Activated naive CD4-positive, alpha-beta T cell treated with anti-CD3 and anti-CD28 coated beads, Interleukin-2, amount 50 U/mL, for 72 hours (primary cell): ENCODE measurements at regions not wholly inside any gene's neighbourhood (a gene's known extent, or its start where the extent isn't known, plus 50 kb on each side); places are given as distances from the start of the nearest gene placed in this dataset.
A peak's percentile ranks its signal among the peaks of the same experiment; 100 is the strongest.
"Not testable (repeated sequence)": the region's sequence is repeated elsewhere in the genome, so short reads cannot be mapped to it uniquely, and the experiment has no call there.

Experiments used
- ATAC-seq, 2 donors: fragments of 150-1000 bp; cut with Tn5 transposase; 2 replicates each; pipeline ENCODE4 v1.10.0; 2021; ENCODE audit warnings: mild to moderate bottlenecking in 2 of 2, moderate library complexity in 2 of 2
- DNase-seq, 2 donors: peaks; one replicate each; pipeline ENCODE4 v3.0.0; 2021 to 2022; ENCODE audit warnings: low spot score in 2 of 2
- H3K27ac Mint-ChIP-seq, 2 donors: one replicate each; pipeline ENCODE4 v1.8.0; 2022; ENCODE audit warnings: mild to moderate bottlenecking in 2 of 2, mixed read lengths in 2 of 2
- H3K36me3 Mint-ChIP-seq, 2 donors: one replicate each; pipeline ENCODE4 v1.8.0; 2022; ENCODE audit warnings: mixed read lengths in 2 of 2
- H3K9me3 Mint-ChIP-seq, 2 donors: one replicate each; pipeline ENCODE4 v1.8.0; 2022; ENCODE audit warnings: mixed read lengths in 2 of 2

GRCh38 chr7:353746-354325 is 63.9 kb downstream of the FOXL3 start:
- no peak for DNase-seq
- ATAC-seq: no peak
- no peak overlapping the region for H3K27ac Mint-ChIP-seq
- no peaks in the 10 kb centered on the region for H3K9me3 Mint-ChIP-seq
- peaks cover under 1 to 13% of the 10 kb centered on the region in 2 donors for H3K36me3 Mint-ChIP-seq

GRCh38 chr7:354597-355470 is 64.9 kb downstream of the FOXL3 start:
- Mint-ChIP-seq H3K36me3 (peaks cover 4 to 16% of the 10 kb centered on the region in 2 donors), H3K9me3 (no peaks in the 10 kb centered on the region), H3K27ac (no peak overlapping the region)
- ATAC-seq: no peak
- no peak for DNase-seq

- H3K9me3 Mint-ChIP-seq: no peaks in the 10 kb centered on the region
- DNase-seq (no peak), ATAC-seq (no peak)
- peaks cover 4 to 16% of the 10 kb centered on the region in 2 donors for H3K36me3 Mint-ChIP-seq
- H3K27ac Mint-ChIP-seq: no peak overlapping the region
Observed at GRCh38 chr7:355568-355967, 65.6 kb downstream of the FOXL3 start.

GRCh38 chr7:356087-356486 is 66.1 kb downstream of the FOXL3 start:
- H3K27ac Mint-ChIP-seq: no peak overlapping the region
- H3K36me3 Mint-ChIP-seq: peaks cover 4 to 16% of the 10 kb centered on the region in 2 donors
- no peak for ATAC-seq
- no peaks in the 10 kb centered on the region for H3K9me3 Mint-ChIP-seq
- DNase-seq: no peak

DNA sequence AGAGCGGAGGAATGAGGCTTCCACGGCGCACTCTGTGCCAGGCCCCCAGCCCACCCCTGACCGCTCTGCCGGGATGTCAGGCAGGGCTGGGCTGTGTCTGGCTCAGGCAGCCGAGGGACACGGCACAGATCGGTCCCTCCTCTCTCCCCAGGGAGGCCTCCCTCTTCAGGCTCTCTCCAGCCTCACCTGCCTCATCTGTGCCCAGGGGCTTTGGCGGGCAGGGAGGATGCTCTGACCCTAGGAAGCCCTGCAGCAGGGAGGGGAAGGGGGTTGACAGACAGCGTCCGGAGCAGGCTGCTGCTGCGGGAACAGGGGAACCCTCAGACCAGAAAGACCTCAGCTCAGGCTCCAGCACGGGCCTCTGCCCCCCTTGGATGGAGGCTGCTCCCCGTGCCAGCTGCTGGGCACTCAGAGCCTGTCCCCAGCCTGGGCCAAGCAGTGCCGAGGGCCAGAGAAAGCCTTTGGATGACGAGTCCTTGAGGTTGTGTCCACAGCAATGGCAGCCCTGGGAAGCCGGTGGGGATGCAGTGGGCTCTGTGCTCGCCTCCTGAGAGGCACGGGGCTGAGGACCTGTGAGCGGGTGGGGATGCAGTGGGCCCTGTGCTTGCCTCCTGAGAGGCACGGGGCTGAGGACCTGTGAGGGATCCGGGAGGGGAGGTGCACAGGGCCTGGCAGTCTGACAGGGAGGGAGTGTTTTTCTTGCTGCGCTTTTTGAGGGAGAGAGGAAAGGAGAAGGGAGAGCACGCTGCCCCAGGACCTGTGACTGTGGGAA is 66.9 kb downstream of the FOXL3 start:
- H3K9me3 Mint-ChIP-seq: peaks cover 0 to 2% of the 10 kb centered on the region in 2 donors
- peaks cover 5 to 17% of the 10 kb centered on the region in 2 donors for H3K36me3 Mint-ChIP-seq
- DNase-seq: no peak
- no peak overlapping the region for H3K27ac Mint-ChIP-seq
- no peak for ATAC-seq

- no peak for ATAC-seq
- Mint-ChIP-seq H3K27ac (no peak overlapping the region), H3K36me3 (peaks cover 13 to 22% of the 10 kb centered on the region in 2 donors), H3K9me3 (peaks cover 0 to 4% of the 10 kb centered on the region in 2 donors)
- no peak for DNase-seq
Observed at GRCh38 chr7:357531-358209, 67.7 kb downstream of the FOXL3 start.

DNA sequence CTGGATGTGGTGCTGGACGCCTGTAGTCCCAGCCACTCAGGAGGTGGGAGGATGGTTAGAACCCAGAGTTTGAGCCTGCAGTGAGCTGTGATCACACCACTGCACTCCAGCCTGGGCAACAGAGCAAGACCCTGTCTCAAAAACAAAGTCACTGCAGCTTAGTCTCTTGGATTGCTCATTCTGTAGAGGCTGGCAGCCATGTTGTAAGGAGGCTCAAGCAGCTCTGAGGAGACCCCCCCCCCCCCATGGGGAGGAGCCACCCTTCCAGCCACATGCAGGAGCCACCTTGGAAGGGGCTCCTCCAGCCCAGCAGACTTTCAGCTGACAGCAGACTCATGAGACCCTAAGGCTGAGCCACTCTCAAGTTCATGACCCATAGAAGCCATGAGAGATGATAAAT is 68.4 kb downstream of the FOXL3 start:
- ATAC-seq (no peak), DNase-seq (no peak)
- peaks cover 0 to 4% of the 10 kb centered on the region in 2 donors for H3K9me3 Mint-ChIP-seq
- H3K27ac Mint-ChIP-seq: no peak overlapping the region
- peaks cover 14 to 22% of the 10 kb centered on the region in 2 donors for H3K36me3 Mint-ChIP-seq

DNA sequence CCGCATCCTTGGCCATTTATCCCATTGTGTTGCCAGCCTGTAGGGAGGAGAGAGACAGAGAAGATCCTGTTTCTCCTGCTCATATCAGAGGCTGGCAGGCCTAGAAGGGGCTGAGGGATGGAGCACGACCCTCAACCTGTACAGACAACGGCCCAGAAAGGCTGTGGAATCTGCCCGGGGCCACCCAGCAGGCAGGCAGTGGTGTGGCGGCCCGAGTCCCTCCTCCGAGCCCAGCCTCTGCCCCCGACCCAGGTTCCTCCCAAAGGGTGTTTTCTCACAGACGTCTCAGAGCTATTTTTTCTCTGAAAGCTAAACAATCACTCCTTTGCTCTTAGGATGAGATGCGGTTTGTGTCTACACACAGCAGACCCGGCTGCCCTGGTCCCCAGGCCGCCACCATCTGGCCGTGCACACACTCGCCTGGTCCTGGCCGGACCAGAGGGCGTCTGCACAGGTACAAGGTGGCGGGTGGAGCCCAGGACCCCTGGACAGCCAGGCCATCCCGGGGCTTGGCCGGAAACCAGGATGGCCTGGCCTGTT is 69.3 kb downstream of the FOXL3 start:
- no peak for DNase-seq
- peaks cover 14 to 22% of the 10 kb centered on the region in 2 donors for H3K36me3 Mint-ChIP-seq
- no peak for ATAC-seq
- H3K27ac Mint-ChIP-seq: no peak overlapping the region
- H3K9me3 Mint-ChIP-seq: peaks cover 0 to 4% of the 10 kb centered on the region in 2 donors

DNA sequence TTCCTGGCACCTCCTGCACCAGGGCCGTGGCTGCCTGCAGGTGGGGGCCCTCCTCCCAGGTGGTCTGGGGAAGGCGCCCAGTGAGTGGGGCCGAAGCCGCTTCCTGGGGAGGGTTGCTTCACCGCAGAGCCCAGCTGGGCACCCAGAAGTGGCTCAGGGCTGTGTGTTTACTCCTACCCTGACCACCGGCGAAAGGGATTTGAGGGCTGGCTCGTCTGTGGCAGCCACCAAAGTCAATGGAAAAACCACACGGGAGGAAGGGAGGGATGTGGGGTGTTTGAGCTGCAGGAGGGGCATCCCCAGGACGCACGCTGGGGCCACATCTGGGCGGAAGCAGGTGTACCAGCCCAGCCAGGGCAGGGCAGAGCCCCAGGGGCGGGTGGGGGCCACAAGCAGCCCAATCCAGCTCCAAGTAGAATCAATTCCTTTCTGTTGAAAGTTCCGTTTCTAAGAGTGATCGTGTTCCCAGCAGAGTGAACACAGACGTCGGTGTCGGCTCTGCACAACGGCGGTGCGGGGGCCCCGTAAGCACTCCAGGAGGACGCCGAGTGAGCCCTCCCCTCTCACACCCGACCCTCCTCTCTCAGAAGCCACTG is 69.9 kb downstream of the FOXL3 start:
- H3K9me3 Mint-ChIP-seq: peaks cover 0 to 4% of the 10 kb centered on the region in 2 donors
- DNase-seq (peak in 1 of 2 donors; percentile 70), ATAC-seq (peak; percentile 44 to 77)
- peaks cover 14 to 22% of the 10 kb centered on the region in 2 donors for H3K36me3 Mint-ChIP-seq
- peak overlapping the region; percentile 47 to 72 for H3K27ac Mint-ChIP-seq

DNA sequence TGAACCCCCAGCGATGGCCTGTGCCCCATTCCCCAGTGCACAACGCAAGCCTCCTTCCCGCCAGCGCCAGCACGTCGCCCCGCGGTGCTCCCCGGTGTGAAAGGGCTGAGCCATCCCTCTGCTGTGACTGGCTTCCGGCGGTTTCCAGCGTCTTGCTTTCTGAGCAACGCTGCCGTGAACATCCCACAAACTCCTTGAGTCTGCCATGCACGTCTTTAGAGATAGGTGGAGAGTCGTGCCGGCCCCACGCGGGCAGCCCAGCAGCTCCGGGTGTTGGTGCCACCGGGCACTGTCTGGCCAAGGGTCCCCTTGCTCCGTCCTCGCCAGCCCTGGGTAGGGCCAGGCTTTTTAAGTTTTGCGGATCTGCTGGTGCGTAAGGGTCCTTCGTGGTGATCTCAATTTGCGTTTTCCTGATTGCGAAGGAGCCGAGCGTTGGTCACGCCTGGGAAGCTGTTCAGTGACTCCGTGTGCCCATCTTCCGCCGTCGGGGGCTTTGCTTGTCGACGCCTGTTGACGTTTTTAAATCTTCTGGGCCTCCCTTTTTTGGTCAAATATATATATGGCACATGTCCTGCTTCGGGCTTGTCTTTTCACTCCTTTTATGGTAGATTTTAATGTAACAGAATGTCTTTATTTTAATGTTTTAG is 70.6 kb downstream of the FOXL3 start:
- H3K9me3 Mint-ChIP-seq: peaks cover 0 to 4% of the 10 kb centered on the region in 2 donors
- peak in 1 of 2 donors; percentile 42 for DNase-seq
- peak; percentile 68 to 74 for ATAC-seq
- peaks cover 14 to 22% of the 10 kb centered on the region in 2 donors for H3K36me3 Mint-ChIP-seq
- peak overlapping the region; percentile 47 to 72 for H3K27ac Mint-ChIP-seq

- H3K9me3 Mint-ChIP-seq, ATAC-seq, H3K27ac Mint-ChIP-seq, DNase-seq: not testable (repeated sequence)
- H3K36me3 Mint-ChIP-seq: peaks cover 14 to 22% of the 10 kb centered on the region in 2 donors
Observed at GRCh38 chr7:361182-361581, 71.2 kb downstream of the FOXL3 start.

GRCh38 chr7:361680-362401 is 71.9 kb downstream of the FOXL3 start:
- H3K27ac Mint-ChIP-seq: peak overlapping the region; percentile 85 to 88
- peaks cover 14 to 22% of the 10 kb centered on the region in 2 donors for H3K36me3 Mint-ChIP-seq
- H3K9me3 Mint-ChIP-seq: peaks cover 0 to 4% of the 10 kb centered on the region in 2 donors
- no peak for ATAC-seq
- no peak for DNase-seq

DNA sequence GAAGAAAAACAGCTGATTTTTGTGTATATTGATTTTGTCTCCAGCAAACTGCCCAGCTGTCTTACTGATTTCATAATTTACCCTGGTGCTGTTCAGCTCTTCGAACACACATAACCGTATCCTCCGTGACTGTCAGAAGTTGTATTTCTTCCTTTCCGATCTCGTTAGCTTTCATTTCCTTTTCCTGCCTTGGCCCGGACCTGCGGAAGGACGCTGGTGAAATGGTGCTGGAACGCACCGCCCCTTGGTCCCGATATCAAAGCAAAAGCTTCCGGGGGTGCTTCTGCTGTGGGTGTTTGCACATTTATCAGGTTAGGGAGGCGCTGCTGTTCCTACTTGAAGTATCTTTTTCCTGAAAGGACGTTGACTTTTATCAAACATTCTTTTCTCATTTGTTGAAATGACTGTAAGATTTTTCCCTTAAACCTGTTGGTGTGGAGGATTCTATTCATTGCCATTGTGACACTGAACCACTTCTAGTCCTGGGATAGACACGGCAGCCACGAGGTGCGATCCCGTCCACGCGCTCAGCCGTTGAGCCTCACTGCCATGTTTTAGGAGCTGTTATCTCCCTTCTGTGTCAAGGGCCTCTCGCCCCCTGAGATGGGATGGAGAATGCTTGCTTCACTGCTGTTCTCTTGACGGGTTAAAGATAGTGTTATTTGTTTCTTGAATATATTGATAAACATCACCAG is 72.6 kb downstream of the FOXL3 start:
- H3K36me3 Mint-ChIP-seq: peaks cover 14 to 22% of the 10 kb centered on the region in 2 donors
- H3K9me3 Mint-ChIP-seq: peaks cover 0 to 4% of the 10 kb centered on the region in 2 donors
- ATAC-seq: peak; percentile 42 to 67
- H3K27ac Mint-ChIP-seq: peak overlapping the region; percentile 85 to 88
- DNase-seq: peak in 1 of 2 donors; percentile 37

DNA sequence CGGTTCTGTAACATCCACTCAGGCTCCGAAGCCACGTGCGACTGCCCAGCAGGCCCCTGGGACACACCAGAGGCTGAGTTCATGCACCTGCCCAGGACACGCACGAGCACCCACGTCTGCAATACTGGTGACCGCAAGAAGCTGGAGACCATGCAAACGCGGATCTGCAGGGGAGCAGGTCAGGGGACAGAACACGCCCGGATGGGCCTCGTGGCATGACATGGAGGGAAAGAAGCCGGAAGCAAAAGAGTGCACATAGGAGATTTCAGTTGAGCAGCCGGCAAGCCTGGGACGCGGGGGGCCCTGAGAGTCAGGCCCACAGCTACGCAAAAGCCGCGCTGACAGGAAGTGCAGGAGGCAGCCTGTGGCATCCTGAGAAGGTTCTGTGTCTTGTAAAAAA is 73.7 kb downstream of the FOXL3 start:
- Mint-ChIP-seq H3K27ac (no peak overlapping the region), H3K36me3 (peaks cover 14 to 17% of the 10 kb centered on the region in 2 donors), H3K9me3 (peaks cover 0 to 4% of the 10 kb centered on the region in 2 donors)
- ATAC-seq (no peak), DNase-seq (no peak)
